OCI-LY7 (cell line): ENCODE measurements at regions not wholly inside any gene's neighbourhood (a gene's known extent, or its start where the extent isn't known, plus 50 kb on each side); places are given as distances from the start of the nearest gene placed in this dataset.

Experiments
- BruUV-seq: library from RNA; stranded (reverse); fragments of 400-500 nt; replicated peaks from 2 replicates; lab custom pipeline; 2021; lab: Mats Ljungman, UMichigan
- CTCF ChIA-PET: fragments of 300-600 bp; sonication (Branson Sonifier 250); formaldehyde crosslinking; loops from one replicate; lab custom pipeline; 2022; ENCODE audit warnings: antibody characterized with exemption; ENCODE audit not compliant: unreplicated experiment; lab: Charles Lee
- POLR2A ChIA-PET: fragments of 300-600 bp; sonication (Branson Sonifier 250); formaldehyde crosslinking; loops from one replicate; lab custom pipeline; 2022; ENCODE audit warnings: antibody characterized with exemption; lab: Charles Lee
- DNase-seq: peaks from one replicate; pipeline ENCODE4 v3.0.0-alpha.2; 2015; ENCODE audit warnings: low spot score
- H2AFZ ChIP-seq: fragments of 200-600 bp; sonication (generic), shearing (Covaris generic); 2 replicates; pipeline ENCODE4 v1.6.1; 2014; ENCODE audit warnings: mild to moderate bottlenecking, antibody characterized with exemption, low read length, moderate library complexity
- H3K27ac ChIP-seq: fragments of 200-600 bp; sonication (generic); 2 replicates; pipeline ENCODE4 v1.5.1; 2014; ENCODE audit warnings: mixed run types, low read depth, mild to moderate bottlenecking, moderate library complexity, low read length, inconsistent platforms; ENCODE audit not compliant: poor library complexity, severe bottlenecking
- H3K36me3 ChIP-seq: fragments of 200-600 bp; sonication (generic); 2 replicates; pipeline ENCODE4 v1.6.1; 2014; ENCODE audit warnings: mild to moderate bottlenecking, antibody characterized with exemption, low read length, moderate library complexity, mixed read lengths; ENCODE audit not compliant: insufficient read depth
- H3K4me1 ChIP-seq: fragments of 200-600 bp; sonication (generic); 2 replicates; pipeline ENCODE4 v1.5.1; 2014; ENCODE audit warnings: mild to moderate bottlenecking, low read length; ENCODE audit not compliant: insufficient read depth, poor library complexity, severe bottlenecking
- H3K4me2 ChIP-seq: fragments of 200-600 bp; sonication (generic); 2 replicates; pipeline ENCODE4 v1.6.1; 2014; ENCODE audit warnings: mild to moderate bottlenecking, low read length
- H3K4me3 ChIP-seq: fragments of 200-600 bp; sonication (generic); 2 replicates; pipeline ENCODE4 v1.5.1; 2014; ENCODE audit warnings: mild to moderate bottlenecking, low read depth, low read length; ENCODE audit not compliant: poor library complexity, severe bottlenecking
- H3K79me2 ChIP-seq: fragments of 200-600 bp; sonication (generic); 2 replicates; pipeline ENCODE4 v1.6.1; 2016; ENCODE audit warnings: low read depth, mild to moderate bottlenecking, low read length, moderate library complexity, mixed read lengths; ENCODE audit not compliant: insufficient read depth
- H3K9me2 ChIP-seq: fragments of 200-600 bp; sonication (generic); 2 replicates; pipeline ENCODE4 v1.6.1; 2016; ENCODE audit warnings: mild to moderate bottlenecking, low read length, mixed read lengths; ENCODE audit not compliant: insufficient read depth
- H3K9me3 ChIP-seq: fragments of 200-600 bp; sonication (generic); 2 replicates; pipeline ENCODE4 v1.6.1; 2014; ENCODE audit warnings: mild to moderate bottlenecking, mixed run types, low read length, mixed read lengths
- H4K20me1 ChIP-seq: fragments of 200-600 bp; sonication (generic); 2 replicates; pipeline ENCODE4 v1.6.1; 2014; ENCODE audit warnings: mild to moderate bottlenecking, antibody characterized with exemption, low read length, moderate library complexity, mixed read lengths; ENCODE audit not compliant: insufficient read depth
- CTCF ChIP-seq: fragments of 200-600 bp; sonication (generic); conservative IDR thresholded peaks from 2 replicates; pipeline ENCODE4 v1.5.1; 2014; ENCODE audit warnings: mild to moderate bottlenecking, antibody characterized with exemption, low read length, moderate library complexity, mixed read lengths
- EZH2phosphoT487 ChIP-seq: fragments of 200-600 bp; sonication (generic); IDR thresholded peaks from 2 replicates; pipeline ENCODE4 v1.6.1; 2018; ENCODE audit warnings: low read depth, borderline replicate concordance, mild to moderate bottlenecking, mixed run types, antibody characterized with exemption, low read length, moderate library complexity, mixed read lengths
- intact Hi-C: fragments of 100-400 bp; cut with micrococcal nuclease; formaldehyde crosslinking; loops from one replicate; pipeline ENCODE4 v1.10.0; 2022; ENCODE audit not compliant: unreplicated experiment

DNA sequence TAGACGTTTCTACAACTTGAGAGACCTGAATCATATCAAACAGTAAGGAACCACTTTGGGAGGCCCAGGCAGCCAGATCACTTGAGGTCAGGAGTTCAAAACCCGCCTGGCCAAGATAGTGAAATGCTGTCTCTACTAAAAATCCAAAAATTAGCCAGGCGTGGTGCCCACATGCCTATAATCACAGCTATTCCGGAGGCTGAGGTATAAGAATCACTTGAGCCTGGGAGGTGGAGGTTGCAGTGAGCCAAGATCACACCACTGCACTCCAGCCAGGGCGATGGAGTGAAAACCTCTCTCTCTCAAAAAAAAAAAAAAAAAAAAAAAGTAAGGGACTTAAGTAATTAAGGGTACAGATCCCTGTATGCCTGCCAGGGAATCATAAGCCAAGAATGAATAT lies 103.4 kb upstream of the NUDT7 start:
- Histone ChIP-seq H3K4me1 (no peaks in the 10 kb centered on the region), H2AFZ (no peak overlapping the region), H3K9me2 (no peaks in the 10 kb centered on the region), H3K9me3 (no peaks in the 10 kb centered on the region), H3K36me3 (no peaks in the 10 kb centered on the region), H3K4me2 (no peak overlapping the region), H3K4me3 (no peak overlapping the region), H3K79me2 (no peaks in the 10 kb centered on the region), H4K20me1 (no peaks in the 10 kb centered on the region), H3K27ac (no peak overlapping the region)
- POLR2A ChIA-PET, result interaction anchor here (0.7 kb wide), 1 partner anchor 79 kb away, joined by 5 read pairs; no protein-coding TSS in a partner anchor
- DNase-seq, result no peak
- CTCF ChIA-PET, result no interaction called here
- intact Hi-C loops, result no loop called here
- BruUV-seq, result no TSS peak
- TF ChIP-seq CTCF (no peak), EZH2phosphoT487 (no peak)

DNA sequence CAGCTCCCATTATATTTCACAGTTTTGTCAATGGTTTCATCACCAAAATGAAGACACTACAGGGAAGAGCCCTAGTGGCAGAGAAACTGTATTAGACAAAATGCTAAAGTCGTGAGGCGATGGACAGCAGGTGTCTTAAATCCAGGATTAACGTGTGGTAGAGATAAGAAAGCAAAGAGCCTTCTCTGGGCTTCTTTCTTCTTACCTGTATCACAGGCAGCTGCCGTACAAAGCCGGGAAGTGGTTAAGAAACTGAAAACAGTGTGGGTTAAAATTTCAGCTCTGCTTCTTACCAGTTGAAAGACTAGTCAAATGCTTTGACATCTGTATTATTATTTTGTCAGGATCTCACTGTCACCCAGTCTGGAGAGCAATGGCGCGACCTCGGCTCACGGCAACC lies 98.2 kb upstream of the NUDT7 start:
- ChIA-PET POLR2A (interaction anchor here (0.7 kb wide), 1 partner anchor 158 kb away, joined by 3 read pairs; no protein-coding TSS in a partner anchor), CTCF (no interaction called here)
- DNase-seq, result no peak
- Histone ChIP-seq H4K20me1 (no peaks in the 10 kb centered on the region), H3K36me3 (no peaks in the 10 kb centered on the region), H3K4me3 (no peak overlapping the region), H3K9me3 (no peaks in the 10 kb centered on the region), H3K4me2 (no peak overlapping the region), H2AFZ (no peak overlapping the region), H3K4me1 (no peaks in the 10 kb centered on the region), H3K79me2 (no peaks in the 10 kb centered on the region), H3K27ac (no peak overlapping the region), H3K9me2 (no peaks in the 10 kb centered on the region)
- TF ChIP-seq EZH2phosphoT487 (no peak), CTCF (no peak)
- intact Hi-C loops, result no loop called here
- BruUV-seq, result no TSS peak

DNA sequence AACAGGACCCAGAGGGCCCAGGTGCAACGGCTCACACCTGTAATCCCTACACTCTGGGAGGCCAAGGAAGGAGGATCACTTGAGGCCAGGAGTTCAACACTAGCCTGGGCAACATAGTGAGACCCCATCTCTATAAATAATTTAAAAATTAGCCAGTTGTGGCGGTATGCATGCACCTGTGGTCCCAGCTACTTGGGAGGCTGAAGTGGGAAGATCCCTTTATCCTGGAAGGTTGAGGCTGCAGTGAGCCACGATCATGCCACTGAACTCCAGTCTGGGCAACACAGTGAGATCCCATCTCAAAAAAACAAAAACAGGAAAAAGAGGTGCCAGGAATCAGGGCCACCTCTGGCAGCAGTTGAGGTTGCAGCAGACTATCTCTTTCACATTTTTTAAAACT lies 85.7 kb upstream of the NUDT7 start:
- CTCF ChIA-PET, result interaction anchor here (1.3 kb wide), 1 partner anchor 13 kb away, joined by 3 read pairs; no protein-coding TSS in a partner anchor
- H3K79me2 ChIP-seq, result no peaks in the 10 kb centered on the region
- H3K4me1 ChIP-seq, result no peaks in the 10 kb centered on the region
- H3K9me2 ChIP-seq, result no peaks in the 10 kb centered on the region
- no peak overlapping the region for H3K4me3 ChIP-seq
- no peak overlapping the region for H3K4me2 ChIP-seq
- POLR2A ChIA-PET, result no interaction called here
- no TSS peak for BruUV-seq
- no peak overlapping the region for H2AFZ ChIP-seq
- no peaks in the 10 kb centered on the region for H4K20me1 ChIP-seq
- no peak for TF ChIP-seq EZH2phosphoT487
- no peak for TF ChIP-seq CTCF
- no peak for DNase-seq
- H3K36me3 ChIP-seq, result no peaks in the 10 kb centered on the region
- no peaks in the 10 kb centered on the region for H3K9me3 ChIP-seq
- H3K27ac ChIP-seq, result no peak overlapping the region
- intact Hi-C loops, result no loop called here
